Mammary epithelial cell (primary cell): ENCODE measurements at regions not wholly inside any gene's neighbourhood (a gene's known extent, or its start where the extent isn't known, plus 50 kb on each side); places are given as distances from the start of the nearest gene placed in this dataset.

Experiments
- CTCF ChIP-seq, 2 donors: IDR thresholded peaks in 1 of 2; conservative IDR thresholded peaks in 1 of 2; 2 replicates each; pipeline ENCODE4 v1.5.1; 2011 to 2012; ENCODE audit warnings: inconsistent platforms in 2 of 2, low read length in 2 of 2, mild to moderate bottlenecking in 2 of 2, control low read depth in 1 of 2, low read depth in 1 of 2; ENCODE audit not compliant: insufficient read depth in 1 of 2; ENCODE audit errors: extremely low read depth in 1 of 2
- EZH2 ChIP-seq: IDR thresholded peaks from 2 replicates; pipeline ENCODE4 v1.6.1; 2012; ENCODE audit warnings: low read length, inconsistent platforms, borderline replicate concordance

- TF ChIP-seq CTCF (conservative IDR thresholded peaks at IDR 0.05 in 1 of 2, IDR thresholded peaks at IDR 0.05 in 1 of 2; ENCODE audit: extremely low read depth in 1 of 2, insufficient read depth in 1 of 2, low read depth in 1 of 2, low read length in 2 of 2) (no peak), EZH2 (no peak)
These were observed 226.0 kb upstream of the ANO3 start for GRCh38 chr11:26105762-26106423.
